Activated naive CD8-positive, alpha-beta T cell treated with anti-CD3 and anti-CD28 coated beads, Interleukin-2, amount 10 ng/mL, durations not matched to agents 7 days and 5 days (primary cell): ENCODE measurements at regions not wholly inside any gene's neighbourhood (a gene's known extent, or its start where the extent isn't known, plus 50 kb on each side); places are given as distances from the start of the nearest gene placed in this dataset.

Source experiments
- ATAC-seq: fragments of 150-1000 bp; cut with Tn5 transposase; one replicate; pipeline ENCODE4 v1.10.0; 2021; ENCODE audit warnings: low read depth, moderate library complexity
- POLR2A ChIA-PET: fragments of 350-600 bp; sonication (Branson Sonifier 250); formaldehyde crosslinking; loops from one replicate; lab custom pipeline; 2021; ENCODE audit warnings: antibody characterized with exemption; lab: Charles Lee
- DNase-seq: peaks from one replicate; pipeline ENCODE4 v3.0.0; 2021
- H3K27ac Mint-ChIP-seq: one replicate; pipeline ENCODE4 v1.8.0; 2022; ENCODE audit warnings: mild to moderate bottlenecking, mixed read lengths
- H3K27me3 Mint-ChIP-seq: one replicate; pipeline ENCODE4 v1.8.0; 2022; ENCODE audit warnings: mild to moderate bottlenecking, moderate library complexity, mixed read lengths
- H3K36me3 Mint-ChIP-seq: one replicate; pipeline ENCODE4 v1.8.0; 2021; ENCODE audit warnings: mild to moderate bottlenecking, mixed read lengths
- H3K4me1 Mint-ChIP-seq: one replicate; pipeline ENCODE4 v1.8.0; 2021; ENCODE audit warnings: mixed read lengths
- H3K4me3 Mint-ChIP-seq: one replicate; pipeline ENCODE4 v1.8.0; 2022; ENCODE audit warnings: mild to moderate bottlenecking, moderate library complexity, mixed read lengths
- H3K9me3 Mint-ChIP-seq: one replicate; pipeline ENCODE4 v1.8.0; 2021; ENCODE audit warnings: mixed read lengths

DNA sequence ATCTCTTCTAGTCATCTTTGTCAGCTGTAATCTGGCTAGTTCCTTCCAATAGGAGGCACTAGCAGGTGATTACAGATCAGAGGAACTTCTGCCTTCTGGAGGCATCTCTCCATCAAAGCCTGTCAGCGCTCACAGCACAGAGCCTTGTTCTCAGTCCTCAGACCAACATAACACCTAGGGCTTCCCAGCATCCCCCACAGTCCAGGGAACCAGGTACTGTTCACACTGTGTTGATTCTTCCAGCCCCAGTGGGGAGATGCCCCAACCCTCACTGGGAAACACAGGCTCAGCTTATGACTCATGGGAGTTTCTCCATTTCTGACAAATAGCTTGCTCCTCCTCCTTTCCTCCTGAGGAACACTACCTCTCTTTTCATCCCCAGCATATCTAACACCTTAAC, 601.7 kb downstream of the CBLN2 start:
- H3K4me1 Mint-ChIP-seq = no peaks in the 10 kb centered on the region
- DNase-seq = no peak
- POLR2A ChIA-PET = no interaction called here
- no peaks in the 10 kb centered on the region for H3K9me3 Mint-ChIP-seq
- no peaks in the 10 kb centered on the region for H3K36me3 Mint-ChIP-seq
- H3K27ac Mint-ChIP-seq = no peak overlapping the region
- no peak for ATAC-seq
- peaks cover 2% of the 10 kb centered on the region for H3K27me3 Mint-ChIP-seq
- no peak overlapping the region for H3K4me3 Mint-ChIP-seq

GRCh38 chr18:71939483-71939882, 604.7 kb downstream of the CBLN2 start:
- H3K4me1 Mint-ChIP-seq = no peaks in the 10 kb centered on the region
- ATAC-seq (no peak), DNase-seq (no peak)
- no peak overlapping the region for H3K4me3 Mint-ChIP-seq
- H3K27me3 Mint-ChIP-seq = peaks cover 2% of the 10 kb centered on the region
- no peak overlapping the region for H3K27ac Mint-ChIP-seq
- H3K36me3 Mint-ChIP-seq = no peaks in the 10 kb centered on the region
- POLR2A ChIA-PET = no interaction called here
- no peaks in the 10 kb centered on the region for H3K9me3 Mint-ChIP-seq

DNA sequence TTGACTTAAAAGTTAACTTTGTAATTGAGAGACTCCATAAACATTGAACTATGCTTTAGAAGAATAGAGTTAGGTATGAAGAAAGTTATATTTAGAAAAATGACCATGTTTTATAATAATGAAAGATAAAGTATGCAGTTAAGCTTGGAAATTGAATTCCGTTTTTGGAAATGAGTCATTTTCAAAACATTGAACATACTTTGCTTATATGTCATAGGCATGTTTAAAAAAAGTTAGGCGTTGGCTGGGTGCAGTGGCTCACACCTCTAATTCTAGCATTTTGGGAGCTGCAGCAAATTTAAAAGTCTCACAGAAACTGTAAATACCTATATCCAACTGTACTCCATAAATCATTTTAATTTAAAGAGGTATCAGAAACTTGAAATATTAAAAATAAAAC, 607.4 kb downstream of the CBLN2 start:
- H3K4me1 Mint-ChIP-seq = no peaks in the 10 kb centered on the region
- no peak overlapping the region for H3K4me3 Mint-ChIP-seq
- DNase-seq = no peak
- peaks cover 1% of the 10 kb centered on the region for H3K9me3 Mint-ChIP-seq
- no peak for ATAC-seq
- H3K27ac Mint-ChIP-seq = no peak overlapping the region
- no peaks in the 10 kb centered on the region for H3K36me3 Mint-ChIP-seq
- H3K27me3 Mint-ChIP-seq = peaks cover 2% of the 10 kb centered on the region
- POLR2A ChIA-PET = no interaction called here

- POLR2A ChIA-PET = no interaction called here
- Mint-ChIP-seq H3K27ac (no peak overlapping the region), H3K4me1 (no peaks in the 10 kb centered on the region), H3K4me3 (no peak overlapping the region), H3K27me3 (no peaks in the 10 kb centered on the region), H3K36me3 (no peaks in the 10 kb centered on the region), H3K9me3 (peaks cover 6% of the 10 kb centered on the region)
- ATAC-seq (no peak), DNase-seq (no peak)
These were observed 624.9 kb downstream of the CBLN2 start for GRCh38 chr18:71919211-71919610.

- no peak for ATAC-seq
- Mint-ChIP-seq H3K9me3 (no peaks in the 10 kb centered on the region), H3K27me3 (no peaks in the 10 kb centered on the region), H3K4me1 (no peaks in the 10 kb centered on the region), H3K36me3 (no peaks in the 10 kb centered on the region), H3K27ac (no peak overlapping the region), H3K4me3 (no peak overlapping the region)
- DNase-seq = no peak
- POLR2A ChIA-PET = no interaction called here
These were observed 630.5 kb downstream of the CBLN2 start for GRCh38 chr18:71913641-71914040.

DNA sequence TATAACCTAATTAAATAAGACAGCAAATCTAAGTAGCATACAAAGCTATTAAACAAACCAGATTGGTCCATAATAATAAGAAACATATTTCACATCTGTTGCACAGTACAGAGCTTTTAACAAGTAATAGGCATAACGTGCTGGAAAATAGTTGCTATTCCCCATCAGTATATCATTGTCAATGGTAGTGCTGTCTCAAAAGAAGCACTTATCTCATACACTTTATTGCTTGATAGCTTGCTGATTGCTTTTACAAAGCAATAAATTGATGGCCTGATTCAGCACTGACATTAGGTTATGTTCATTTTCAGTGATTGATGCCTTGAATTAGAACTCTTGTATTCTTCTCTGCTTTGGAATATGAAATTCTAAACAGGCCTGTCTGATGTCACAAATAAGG, 641.7 kb downstream of the CBLN2 start:
- Mint-ChIP-seq H3K9me3 (no peaks in the 10 kb centered on the region), H3K4me3 (no peak overlapping the region), H3K36me3 (no peaks in the 10 kb centered on the region), H3K27me3 (no peaks in the 10 kb centered on the region), H3K4me1 (no peaks in the 10 kb centered on the region), H3K27ac (no peak overlapping the region)
- ATAC-seq = no peak
- no peak for DNase-seq
- POLR2A ChIA-PET = no interaction called here

DNA sequence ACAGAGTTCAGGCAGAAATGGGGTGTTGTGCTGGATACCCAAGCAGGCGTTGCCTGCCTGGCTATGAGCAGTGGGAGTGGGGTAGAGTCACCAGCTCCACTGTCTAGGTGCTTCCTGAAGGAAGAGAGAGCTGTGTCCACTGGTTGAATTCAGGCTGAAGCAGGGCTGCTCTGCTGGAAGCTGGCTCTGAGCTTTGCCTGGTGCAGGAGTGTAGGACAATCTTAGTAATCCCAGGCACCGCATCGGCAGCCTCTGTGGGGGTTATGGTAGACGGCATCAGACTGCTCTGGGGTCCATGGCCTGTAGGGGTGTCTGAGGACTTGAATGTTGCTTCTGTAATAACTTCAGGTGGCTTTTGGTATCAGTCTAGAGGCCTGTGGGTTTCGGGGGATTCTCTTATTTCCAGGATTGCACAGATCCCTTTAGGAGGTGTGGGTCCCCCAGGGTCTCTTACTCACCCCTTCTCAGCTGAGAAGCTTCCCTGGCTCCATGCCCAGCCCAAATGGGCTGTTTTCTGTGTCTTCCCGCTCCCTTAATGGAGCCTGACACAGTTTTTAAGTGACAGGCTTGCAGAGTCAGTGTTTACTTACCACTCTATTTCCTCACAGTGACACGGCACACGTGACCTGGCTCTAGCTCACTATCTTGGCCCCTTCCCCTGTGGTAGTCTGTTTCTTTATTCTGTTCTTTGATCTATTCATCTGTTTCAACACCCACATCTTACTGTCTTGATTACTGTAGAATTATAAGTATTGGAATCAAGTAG, 644.3 kb downstream of the CBLN2 start:
- no peaks in the 10 kb centered on the region for H3K9me3 Mint-ChIP-seq
- no peak overlapping the region for H3K27ac Mint-ChIP-seq
- no peaks in the 10 kb centered on the region for H3K36me3 Mint-ChIP-seq
- DNase-seq (no peak), ATAC-seq (no peak)
- no peaks in the 10 kb centered on the region for H3K27me3 Mint-ChIP-seq
- H3K4me1 Mint-ChIP-seq = no peaks in the 10 kb centered on the region
- no peak overlapping the region for H3K4me3 Mint-ChIP-seq
- POLR2A ChIA-PET = no interaction called here

DNA sequence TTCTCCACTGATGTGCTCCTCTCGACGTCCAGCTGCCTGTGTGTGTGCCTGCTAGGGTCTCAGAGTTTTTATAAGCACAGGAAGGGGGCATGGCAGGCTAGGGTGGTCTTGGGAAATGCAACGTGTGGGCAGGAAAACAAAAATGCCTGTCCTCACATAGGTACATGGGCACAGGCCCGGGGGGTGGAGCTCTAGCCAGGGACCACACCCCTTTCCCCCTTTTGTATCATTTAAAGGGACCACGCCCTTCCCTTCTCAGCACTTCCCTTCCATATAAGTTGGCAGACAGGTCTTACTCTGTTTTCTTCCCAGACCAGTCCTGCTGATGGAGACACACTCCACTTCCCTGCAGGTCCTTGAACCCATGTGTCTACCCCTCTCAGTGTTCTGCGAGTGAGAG, 645.0 kb downstream of the CBLN2 start:
- Mint-ChIP-seq H3K9me3 (no peaks in the 10 kb centered on the region), H3K4me3 (no peak overlapping the region), H3K27me3 (no peaks in the 10 kb centered on the region), H3K4me1 (no peaks in the 10 kb centered on the region), H3K36me3 (no peaks in the 10 kb centered on the region), H3K27ac (no peak overlapping the region)
- DNase-seq (no peak), ATAC-seq (no peak)
- POLR2A ChIA-PET = no interaction called here

DNA sequence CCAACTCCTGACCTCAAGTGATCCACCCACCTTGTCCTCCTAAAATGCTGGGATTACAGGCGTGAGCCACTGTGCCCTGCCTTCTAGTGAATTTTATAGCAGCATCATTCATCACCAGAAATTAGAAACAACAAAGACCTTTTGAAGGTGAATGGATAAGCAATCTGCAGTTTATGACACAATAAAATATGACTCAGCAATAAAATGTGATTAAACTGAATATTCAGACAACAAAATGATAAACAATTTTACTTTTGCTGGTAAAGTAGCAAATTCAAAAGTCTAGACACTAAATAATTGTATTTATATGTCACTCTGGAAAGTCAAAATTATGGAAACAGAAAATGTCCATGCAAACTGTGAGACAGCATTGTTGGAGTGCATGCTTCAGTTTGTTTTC, 656.6 kb downstream of the CBLN2 start:
- H3K4me1 Mint-ChIP-seq = no peaks in the 10 kb centered on the region
- DNase-seq = no peak
- ATAC-seq = no peak
- H3K27me3 Mint-ChIP-seq = no peaks in the 10 kb centered on the region
- H3K27ac Mint-ChIP-seq = no peak overlapping the region
- no peaks in the 10 kb centered on the region for H3K36me3 Mint-ChIP-seq
- H3K4me3 Mint-ChIP-seq = no peak overlapping the region
- H3K9me3 Mint-ChIP-seq = no peaks in the 10 kb centered on the region
- POLR2A ChIA-PET = no interaction called here

- Mint-ChIP-seq H3K27ac (no peak overlapping the region), H3K4me3 (no peak overlapping the region), H3K36me3 (no peaks in the 10 kb centered on the region), H3K27me3 (no peaks in the 10 kb centered on the region), H3K9me3 (no peaks in the 10 kb centered on the region), H3K4me1 (no peaks in the 10 kb centered on the region)
- POLR2A ChIA-PET = no interaction called here
- ATAC-seq (no peak), DNase-seq (no peak)
These were observed 665.9 kb downstream of the CBLN2 start for GRCh38 chr18:71878226-71878625.

DNA sequence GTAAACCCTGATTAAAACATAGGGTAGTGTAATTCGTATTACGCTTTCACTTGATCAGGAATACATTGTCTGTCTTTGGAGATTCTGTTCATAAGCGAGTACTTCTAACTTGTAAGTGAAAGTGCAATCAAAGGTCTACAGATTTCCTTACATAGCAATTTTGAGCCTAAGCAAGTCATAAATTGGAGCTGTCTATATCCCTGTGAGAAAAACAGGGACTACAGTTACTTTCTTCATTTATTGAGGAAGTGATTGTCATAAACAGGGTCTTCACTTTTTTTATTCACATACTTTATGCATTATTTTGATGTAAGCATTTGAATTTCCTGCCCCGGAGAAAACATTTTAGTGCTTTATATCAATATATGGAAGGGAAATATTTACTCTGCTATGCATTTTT, 670.4 kb downstream of the CBLN2 start:
- Mint-ChIP-seq H3K36me3 (no peaks in the 10 kb centered on the region), H3K27me3 (no peaks in the 10 kb centered on the region), H3K4me1 (no peaks in the 10 kb centered on the region), H3K4me3 (no peak overlapping the region), H3K9me3 (no peaks in the 10 kb centered on the region), H3K27ac (no peak overlapping the region)
- ATAC-seq (no peak), DNase-seq (no peak)
- POLR2A ChIA-PET = no interaction called here

DNA sequence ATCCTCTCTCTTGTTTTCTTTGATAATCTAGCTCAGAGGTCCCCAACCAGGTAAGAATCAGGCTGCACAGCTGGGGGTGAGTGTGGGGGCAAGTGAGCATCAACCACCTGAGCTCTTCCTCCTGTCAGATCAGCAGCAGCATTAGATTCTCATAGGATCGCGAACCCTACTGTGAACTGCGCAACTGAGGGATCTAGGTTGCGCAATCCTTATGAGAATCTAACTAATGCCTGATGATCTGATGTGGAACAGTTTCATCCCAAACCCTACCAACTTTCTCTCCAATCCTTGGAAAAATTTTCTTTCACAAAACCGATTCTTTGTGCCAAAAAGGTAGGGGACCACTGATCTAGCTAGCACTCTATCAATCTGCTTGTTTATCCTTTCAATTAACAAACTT, 678.3 kb downstream of the CBLN2 start:
- POLR2A ChIA-PET = no interaction called here
- Mint-ChIP-seq H3K27ac (no peak overlapping the region), H3K4me1 (no peaks in the 10 kb centered on the region), H3K9me3 (no peaks in the 10 kb centered on the region), H3K4me3 (no peak overlapping the region), H3K36me3 (no peaks in the 10 kb centered on the region), H3K27me3 (no peaks in the 10 kb centered on the region)
- ATAC-seq = no peak
- DNase-seq = no peak

- no peak overlapping the region for H3K27ac Mint-ChIP-seq
- no peaks in the 10 kb centered on the region for H3K36me3 Mint-ChIP-seq
- H3K4me1 Mint-ChIP-seq = no peaks in the 10 kb centered on the region
- no peaks in the 10 kb centered on the region for H3K27me3 Mint-ChIP-seq
- peaks cover 15% of the 10 kb centered on the region for H3K9me3 Mint-ChIP-seq
- DNase-seq (no peak), ATAC-seq (no peak)
- POLR2A ChIA-PET = no interaction called here
- no peak overlapping the region for H3K4me3 Mint-ChIP-seq
These were observed 693.5 kb downstream of the CBLN2 start for GRCh38 chr18:71850602-71851001.

GRCh38 chr18:71849407-71849806, 694.7 kb downstream of the CBLN2 start:
- no peaks in the 10 kb centered on the region for H3K36me3 Mint-ChIP-seq
- H3K9me3 Mint-ChIP-seq = peaks cover 15% of the 10 kb centered on the region
- no peak overlapping the region for H3K27ac Mint-ChIP-seq
- POLR2A ChIA-PET = no interaction called here
- H3K27me3 Mint-ChIP-seq = no peaks in the 10 kb centered on the region
- no peak for DNase-seq
- no peak for ATAC-seq
- no peaks in the 10 kb centered on the region for H3K4me1 Mint-ChIP-seq
- no peak overlapping the region for H3K4me3 Mint-ChIP-seq

- Mint-ChIP-seq H3K27ac (no peak overlapping the region), H3K4me1 (no peaks in the 10 kb centered on the region), H3K9me3 (peaks cover 15% of the 10 kb centered on the region), H3K36me3 (no peaks in the 10 kb centered on the region), H3K4me3 (no peak overlapping the region), H3K27me3 (no peaks in the 10 kb centered on the region)
- ATAC-seq (no peak), DNase-seq (no peak)
- POLR2A ChIA-PET = no interaction called here
These were observed 697.4 kb downstream of the CBLN2 start for GRCh38 chr18:71846716-71847115.
